ENCODE measurements at regions not wholly inside any gene's neighbourhood (a gene's known extent, or its start where the extent isn't known, plus 50 kb on each side); places are given as distances from the start of the nearest gene placed in this dataset.

GRCh38 chr3:46078712-46079400 lies 51.6 kb upstream of the XCR1 start:
- TF ChIP-seq POLR2A (IDR thresholded peaks at IDR 0.05) (no peak), CTCF (IDR thresholded peaks at IDR 0.05) (peak; percentile 92 to 98 (median 97))
- H3K4me1 ChIP-seq: peaks cover 0 to 40% (median 4%) of the 10 kb centered on the region in 3 donors
- H3K9me3 ChIP-seq: no peaks in the 10 kb centered on the region
- no peak overlapping the region for H3K4me3 ChIP-seq
- DNase-seq: peak; percentile 35
- H3K27ac ChIP-seq: no peak overlapping the region
- no peaks in the 10 kb centered on the region for H3K36me3 ChIP-seq
- no peaks in the 10 kb centered on the region for H3K27me3 ChIP-seq
- 6 to 8% methylated on average over 11 of the region's 11 CpGs for WGBS, 2 donors
- intact Hi-C loops (cut with DNase I): loop anchor here (2.0 kb wide), 1 partner anchor 140 kb away; no protein-coding TSS in a partner anchor

Measured in esophagus squamous epithelium (tissue), 5 donors.